Thyroid gland (tissue), 4 donors: ENCODE measurements at regions not wholly inside any gene's neighbourhood (a gene's known extent, or its start where the extent isn't known, plus 50 kb on each side); places are given as distances from the start of the nearest gene placed in this dataset.

Experiments used
- POLR2A ChIP-seq, 2 donors: fragments of 450-650 bp; IDR thresholded peaks; one replicate each; pipeline ENCODE4 v1.6.1; 2017; ENCODE audit warnings: antibody characterized with exemption in 2 of 2, mild to moderate bottlenecking in 2 of 2, moderate library complexity in 1 of 2
- TF ChIP-seq, protein P1 (sequence below), 6 experiments: fragments of 200-600 bp in 3 of 6; fragments of 450-650 bp in 3 of 6; sonication (generic) in 3 of 6; IDR thresholded peaks; one replicate each; pipeline ENCODE4 v1.5.1; 2016 to 2019; ENCODE audit warnings: antibody characterized with exemption in 6 of 6, mild to moderate bottlenecking in 2 of 6, inconsistent platforms in 1 of 6, moderate library complexity in 1 of 6

DNA sequence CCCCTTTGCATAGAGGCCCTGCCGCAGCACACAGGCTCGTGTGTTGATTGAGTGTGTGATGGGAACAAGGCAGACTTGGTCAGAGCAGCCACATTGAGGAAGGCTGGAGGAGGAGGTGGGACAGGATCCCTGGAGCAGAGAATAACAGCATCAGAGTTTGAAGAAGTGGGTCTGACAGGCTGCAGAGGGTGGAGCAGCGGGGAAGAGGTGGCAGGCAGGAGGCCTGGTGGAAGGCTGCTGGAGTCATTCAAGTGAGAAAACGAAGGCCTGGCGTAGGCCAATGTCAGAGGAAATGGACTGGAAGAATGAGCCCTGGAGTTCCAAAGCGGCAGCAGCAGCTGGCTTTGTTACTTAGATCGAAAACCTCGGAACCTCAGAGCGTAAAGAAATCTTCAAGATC lies 115.0 kb upstream of the GRIK3 start:
- TF ChIP-seq, protein P1, sequence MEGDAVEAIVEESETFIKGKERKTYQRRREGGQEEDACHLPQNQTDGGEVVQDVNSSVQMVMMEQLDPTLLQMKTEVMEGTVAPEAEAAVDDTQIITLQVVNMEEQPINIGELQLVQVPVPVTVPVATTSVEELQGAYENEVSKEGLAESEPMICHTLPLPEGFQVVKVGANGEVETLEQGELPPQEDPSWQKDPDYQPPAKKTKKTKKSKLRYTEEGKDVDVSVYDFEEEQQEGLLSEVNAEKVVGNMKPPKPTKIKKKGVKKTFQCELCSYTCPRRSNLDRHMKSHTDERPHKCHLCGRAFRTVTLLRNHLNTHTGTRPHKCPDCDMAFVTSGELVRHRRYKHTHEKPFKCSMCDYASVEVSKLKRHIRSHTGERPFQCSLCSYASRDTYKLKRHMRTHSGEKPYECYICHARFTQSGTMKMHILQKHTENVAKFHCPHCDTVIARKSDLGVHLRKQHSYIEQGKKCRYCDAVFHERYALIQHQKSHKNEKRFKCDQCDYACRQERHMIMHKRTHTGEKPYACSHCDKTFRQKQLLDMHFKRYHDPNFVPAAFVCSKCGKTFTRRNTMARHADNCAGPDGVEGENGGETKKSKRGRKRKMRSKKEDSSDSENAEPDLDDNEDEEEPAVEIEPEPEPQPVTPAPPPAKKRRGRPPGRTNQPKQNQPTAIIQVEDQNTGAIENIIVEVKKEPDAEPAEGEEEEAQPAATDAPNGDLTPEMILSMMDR (IDR thresholded peaks at IDR 0.05), result no peak
- no peak for TF ChIP-seq POLR2A (IDR thresholded peaks at IDR 0.05)
